OCI-LY3 (cell line): ENCODE measurements at regions not wholly inside any gene's neighbourhood (a gene's known extent, or its start where the extent isn't known, plus 50 kb on each side); places are given as distances from the start of the nearest gene placed in this dataset.
"Not testable (repeated sequence)": the region's sequence is repeated elsewhere in the genome, so short reads cannot be mapped to it uniquely, and the experiment has no call there.

ENCODE experiments used
- H2AFZ ChIP-seq: fragments of 200-600, 300-600 bp; shearing (Covaris generic); 2 replicates; pipeline ENCODE4 v1.6.0; 2014; ENCODE audit warnings: antibody characterized with exemption, low read depth, low read length
- H3K27ac ChIP-seq: fragments of 200-600, 300-600 bp; sonication (generic); 2 replicates; pipeline ENCODE4 v1.5.1; 2014; ENCODE audit warnings: mild to moderate bottlenecking, low read length, moderate library complexity, mixed read lengths
- H3K27me3 ChIP-seq: fragments of 200-600, 300-600 bp; sonication (generic); 2 replicates; pipeline ENCODE4 v1.6.1; 2014; ENCODE audit warnings: low read depth, low read length, mixed read lengths
- H3K36me3 ChIP-seq: fragments of 200-600, 300-600 bp; sonication (generic); replicated peaks from 2 replicates; pipeline ENCODE3; 2014; ENCODE audit warnings: low read depth, low read length, mixed read lengths
- H3K4me1 ChIP-seq: fragments of 300-600, 200-600 bp; sonication (generic); 2 replicates; pipeline ENCODE4 v1.6.1; 2014; ENCODE audit warnings: low read length, mixed read lengths
- H3K4me2 ChIP-seq: fragments of 200-600, 300-600 bp; sonication (generic); 2 replicates; pipeline ENCODE4 v1.6.1; 2014; ENCODE audit warnings: low read length, mixed read lengths
- H3K4me3 ChIP-seq: fragments of 300-600, 200-600 bp; sonication (generic); 2 replicates; pipeline ENCODE4 v1.5.1; 2014; ENCODE audit warnings: antibody characterized with exemption, mild to moderate bottlenecking, low read length, moderate library complexity
- H3K79me2 ChIP-seq: fragments of 300-600, 200-600 bp; shearing (Covaris generic); 2 replicates; pipeline ENCODE4 v1.6.1; 2014; ENCODE audit warnings: mild to moderate bottlenecking, low read length, mixed read lengths
- H3K9ac ChIP-seq: fragments of 300-600, 200-600 bp; shearing (Covaris generic); 2 replicates; pipeline ENCODE4 v1.6.0; 2014; ENCODE audit warnings: mild to moderate bottlenecking, low read length, moderate library complexity
- H3K9me3 ChIP-seq: fragments of 200-600, 300-600 bp; shearing (Covaris generic); 2 replicates; pipeline ENCODE4 v1.6.1; 2014; ENCODE audit warnings: low read length, mixed read lengths; ENCODE audit not compliant: insufficient read depth
- H4K20me1 ChIP-seq: fragments of 200-600, 300-600 bp; sonication (generic); 2 replicates; pipeline ENCODE4 v1.6.1; 2016; ENCODE audit warnings: low read length, mixed read lengths; ENCODE audit not compliant: insufficient read depth
- EZH2phosphoT487 ChIP-seq: fragments of 200-600 bp; shearing (Covaris generic); IDR thresholded peaks from 2 replicates; pipeline ENCODE4 v1.6.1; 2018; ENCODE audit warnings: antibody characterized with exemption, mixed run types, low read depth
- TF ChIP-seq, protein P1 (sequence below): fragments of 200-600, 300-600 bp; sonication (generic); IDR thresholded peaks from 2 replicates; pipeline ENCODE4 v1.5.1; 2014; ENCODE audit warnings: antibody characterized with exemption, low read length, low read depth

DNA sequence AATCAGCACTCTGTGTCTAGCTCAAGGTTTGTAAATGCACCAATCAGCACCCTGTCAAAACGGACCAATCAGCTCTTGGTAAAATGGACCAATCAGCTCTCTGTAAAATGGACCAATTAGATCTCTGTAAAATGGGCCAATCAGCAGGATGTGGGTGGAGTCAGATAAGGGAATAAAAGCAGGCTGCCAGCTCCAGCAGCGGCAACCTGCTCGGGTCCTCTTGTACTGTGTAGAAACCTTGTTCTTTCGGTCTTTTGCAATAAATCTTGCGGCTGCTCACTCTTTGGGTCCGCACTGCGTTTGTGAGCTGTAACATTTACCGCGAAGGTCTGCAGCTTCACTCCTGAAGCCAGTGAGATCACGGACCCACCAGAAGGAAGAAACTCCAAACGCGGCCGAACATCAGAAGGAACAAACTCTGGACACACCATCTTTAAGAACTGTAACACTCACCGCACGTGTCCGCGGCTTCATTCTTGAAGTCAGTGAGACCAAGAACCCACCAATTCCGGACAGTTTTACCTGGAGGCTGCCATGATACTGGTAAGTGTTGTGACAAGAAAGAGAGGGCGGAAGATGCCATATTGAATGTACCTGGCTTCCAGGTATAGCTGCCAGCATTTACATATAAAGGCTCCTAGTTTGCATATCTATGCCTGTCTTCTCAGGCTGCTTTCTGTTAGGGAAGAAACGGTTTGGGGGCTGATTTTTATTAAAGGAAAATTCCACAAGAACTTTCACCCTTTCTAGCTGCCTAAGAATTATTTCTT is 758.5 kb upstream of the CTNND2 start:
- Histone ChIP-seq H3K9me3 (no peaks in the 10 kb centered on the region), H3K4me3 (no peak overlapping the region), H3K27ac (no peak overlapping the region), H3K27me3 (no peaks in the 10 kb centered on the region), H2AFZ (no peak overlapping the region), H3K4me1 (no peaks in the 10 kb centered on the region), H3K9ac (no peak overlapping the region), H3K36me3 (no peaks in the 10 kb centered on the region), H4K20me1 (no peaks in the 10 kb centered on the region), H3K4me2 (no peak overlapping the region), H3K79me2 (no peaks in the 10 kb centered on the region)
- TF ChIP-seq, protein P1, sequence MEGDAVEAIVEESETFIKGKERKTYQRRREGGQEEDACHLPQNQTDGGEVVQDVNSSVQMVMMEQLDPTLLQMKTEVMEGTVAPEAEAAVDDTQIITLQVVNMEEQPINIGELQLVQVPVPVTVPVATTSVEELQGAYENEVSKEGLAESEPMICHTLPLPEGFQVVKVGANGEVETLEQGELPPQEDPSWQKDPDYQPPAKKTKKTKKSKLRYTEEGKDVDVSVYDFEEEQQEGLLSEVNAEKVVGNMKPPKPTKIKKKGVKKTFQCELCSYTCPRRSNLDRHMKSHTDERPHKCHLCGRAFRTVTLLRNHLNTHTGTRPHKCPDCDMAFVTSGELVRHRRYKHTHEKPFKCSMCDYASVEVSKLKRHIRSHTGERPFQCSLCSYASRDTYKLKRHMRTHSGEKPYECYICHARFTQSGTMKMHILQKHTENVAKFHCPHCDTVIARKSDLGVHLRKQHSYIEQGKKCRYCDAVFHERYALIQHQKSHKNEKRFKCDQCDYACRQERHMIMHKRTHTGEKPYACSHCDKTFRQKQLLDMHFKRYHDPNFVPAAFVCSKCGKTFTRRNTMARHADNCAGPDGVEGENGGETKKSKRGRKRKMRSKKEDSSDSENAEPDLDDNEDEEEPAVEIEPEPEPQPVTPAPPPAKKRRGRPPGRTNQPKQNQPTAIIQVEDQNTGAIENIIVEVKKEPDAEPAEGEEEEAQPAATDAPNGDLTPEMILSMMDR = no peak
- TF ChIP-seq EZH2phosphoT487 = no peak

DNA sequence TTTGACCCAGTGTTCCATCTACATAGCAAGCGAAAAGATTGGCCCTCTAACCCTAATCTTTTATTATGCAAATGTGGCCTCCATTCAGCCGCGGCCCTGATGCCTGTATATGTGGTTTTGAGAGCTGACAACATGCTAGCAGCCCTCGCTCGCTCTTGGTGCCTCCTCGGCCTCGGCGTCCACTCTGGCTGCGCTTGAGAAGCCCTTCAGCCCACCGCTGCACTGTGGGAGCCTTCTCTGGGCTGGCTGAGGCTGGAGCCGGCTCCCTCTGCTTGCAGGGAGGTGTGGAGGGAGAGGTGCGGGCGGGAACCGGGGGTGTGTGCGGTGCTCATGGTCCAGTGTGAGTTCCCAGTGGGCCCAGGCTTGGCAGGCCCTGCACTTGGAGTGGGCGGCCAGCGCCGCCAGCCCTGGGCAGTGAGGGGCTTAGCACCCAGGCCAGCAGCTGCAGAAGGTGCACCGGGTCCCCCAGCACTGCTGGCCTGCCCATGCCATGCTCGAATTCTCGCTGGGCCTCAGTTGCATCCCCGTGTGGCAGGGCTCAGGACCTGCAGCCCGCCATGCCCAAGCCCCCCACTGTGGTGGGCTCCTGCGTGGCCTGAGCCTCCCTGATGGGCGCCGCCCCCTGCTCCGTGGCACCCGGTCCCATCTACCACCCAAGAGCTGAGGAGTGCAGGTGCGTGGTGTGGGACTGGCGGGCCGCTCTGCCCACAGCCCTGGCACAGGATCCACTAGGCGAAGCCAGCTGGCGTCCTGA is 757.5 kb upstream of the CTNND2 start:
- Histone ChIP-seq H2AFZ (no peak overlapping the region), H3K79me2 (no peaks in the 10 kb centered on the region), H3K9me3 (no peaks in the 10 kb centered on the region), H4K20me1 (no peaks in the 10 kb centered on the region), H3K4me2 (no peak overlapping the region), H3K4me3 (no peak overlapping the region), H3K27me3 (no peaks in the 10 kb centered on the region), H3K36me3 (no peaks in the 10 kb centered on the region), H3K27ac (no peak overlapping the region), H3K9ac (no peak overlapping the region), H3K4me1 (no peaks in the 10 kb centered on the region)
- TF ChIP-seq, protein P1 = no peak
- TF ChIP-seq EZH2phosphoT487 = no peak

DNA sequence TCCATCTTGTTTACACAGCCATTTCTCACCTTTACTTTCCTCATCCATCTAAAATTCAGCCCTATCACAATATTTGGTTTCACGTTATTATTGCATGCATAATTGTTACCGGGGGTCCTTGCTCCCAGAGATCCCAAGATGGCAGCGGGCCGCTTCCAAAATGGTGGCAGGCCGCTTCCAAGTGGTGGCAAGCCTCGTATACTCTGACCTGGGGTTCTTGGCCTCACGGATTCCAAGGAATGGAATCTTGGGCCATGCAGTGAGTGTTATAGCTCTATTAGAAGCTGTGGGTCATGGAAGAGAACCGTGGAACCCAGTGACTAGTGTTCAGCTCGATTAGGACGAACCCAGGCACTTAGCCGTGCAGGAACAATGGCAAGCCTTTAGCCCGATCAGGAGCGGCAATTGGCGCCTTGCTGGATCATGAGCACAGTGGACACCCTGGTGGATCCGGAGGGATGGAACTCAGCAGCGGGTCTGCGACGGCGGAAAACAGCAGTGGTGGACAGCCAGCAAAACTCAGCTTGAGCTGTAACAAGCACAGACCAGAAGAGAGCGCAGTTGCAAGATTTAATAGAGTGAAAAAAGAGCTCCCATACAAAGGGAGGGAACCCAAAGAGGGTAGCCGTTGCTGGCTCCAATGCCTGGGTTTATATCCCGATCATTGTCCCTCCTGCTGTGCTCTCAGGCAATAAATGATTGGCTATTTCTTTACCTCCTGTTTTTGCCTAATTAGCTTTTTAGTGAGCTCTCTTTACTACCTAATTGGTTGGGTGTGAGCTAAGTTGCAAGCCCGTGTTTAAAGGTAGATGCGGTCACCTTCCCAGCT is 756.2 kb upstream of the CTNND2 start:
- not testable (repeated sequence) for H4K20me1 ChIP-seq, H3K4me3 ChIP-seq, H2AFZ ChIP-seq, H3K79me2 ChIP-seq, H3K4me2 ChIP-seq, H3K4me1 ChIP-seq, H3K27ac ChIP-seq, H3K9me3 ChIP-seq, H3K9ac ChIP-seq, H3K27me3 ChIP-seq, H3K36me3 ChIP-seq

DNA sequence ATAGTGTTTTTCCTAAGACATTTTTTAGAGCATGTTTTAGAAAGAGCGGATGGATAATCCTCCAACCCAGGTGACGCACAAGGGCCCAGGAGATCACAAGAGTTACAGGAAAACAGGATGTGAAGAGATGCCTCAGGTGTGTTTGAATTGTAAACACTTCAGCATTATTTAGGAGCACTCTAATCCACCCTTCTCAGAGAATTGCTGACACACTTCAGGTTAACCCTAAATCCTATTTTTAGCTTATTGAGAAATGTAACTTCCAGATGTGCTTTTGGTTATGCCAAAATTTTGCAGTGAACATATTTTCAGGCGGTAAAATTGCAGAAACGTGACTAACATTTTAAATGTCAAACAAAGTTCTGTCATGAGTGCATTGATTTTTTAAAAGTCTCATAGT is 755.4 kb upstream of the CTNND2 start:
- H4K20me1 ChIP-seq = no peaks in the 10 kb centered on the region
- no peaks in the 10 kb centered on the region for H3K27me3 ChIP-seq
- no peak overlapping the region for H3K4me2 ChIP-seq
- TF ChIP-seq EZH2phosphoT487 = no peak
- TF ChIP-seq, protein P1 = no peak
- H3K27ac ChIP-seq = no peak overlapping the region
- H3K4me3 ChIP-seq = no peak overlapping the region
- H2AFZ ChIP-seq = no peak overlapping the region
- H3K4me1 ChIP-seq = no peaks in the 10 kb centered on the region
- no peaks in the 10 kb centered on the region for H3K9me3 ChIP-seq
- H3K36me3 ChIP-seq = no peaks in the 10 kb centered on the region
- H3K9ac ChIP-seq = no peak overlapping the region
- no peaks in the 10 kb centered on the region for H3K79me2 ChIP-seq
